CD4-positive, alpha-beta T cell (primary cell): ENCODE measurements at regions not wholly inside any gene's neighbourhood (a gene's known extent, or its start where the extent isn't known, plus 50 kb on each side); places are given as distances from the start of the nearest gene placed in this dataset.

Experiments
- ATAC-seq: fragments of 200-7000 bp; cut with Tn5 transposase; one replicate; pipeline ENCODE4 v1.10.0; 2022; ENCODE audit warnings: mild to moderate bottlenecking; ENCODE audit not compliant: poor library complexity
- CTCF ChIA-PET: fragments of 350-600 bp; sonication (Branson Sonifier 250); formaldehyde crosslinking; loops from one replicate; lab custom pipeline; 2021; ENCODE audit warnings: antibody characterized with exemption, inconsistent platforms; lab: Charles Lee
- POLR2A ChIA-PET: fragments of 350-600 bp; sonication (Branson Sonifier 250); formaldehyde crosslinking; loops from one replicate; lab custom pipeline; 2021; ENCODE audit warnings: antibody characterized with exemption, inconsistent platforms; lab: Charles Lee
- DNase-seq, 14 experiments: peaks; one replicate each; pipeline ENCODE4 v3.0.0-alpha.2; 2013 to 2020; ENCODE audit warnings: mixed read lengths in 2 of 14
- H3K27ac ChIP-seq, 2 donors: one replicate each; pipeline versions ENCODE4 v1.5.1 to v1.7.0; 2013; ENCODE audit warnings: low read length in 2 of 2, low read depth in 1 of 2, mild to moderate bottlenecking in 1 of 2
- H3K27me3 ChIP-seq, 2 experiments: 1 replicate in 1 of 2; 2 replicates in 1 of 2; pipeline versions ENCODE4 v1.6.1 to v1.7.0; 2013; ENCODE audit warnings: low read length in 2 of 2, control low read depth in 1 of 2, mild to moderate bottlenecking in 1 of 2, moderate library complexity in 1 of 2; ENCODE audit not compliant: insufficient read depth in 2 of 2, control insufficient read depth in 1 of 2
- H3K36me3 ChIP-seq: one replicate; pipeline ENCODE4 v1.6.1; 2013; ENCODE audit warnings: low read length, control low read depth; ENCODE audit not compliant: insufficient read depth
- H3K4me1 ChIP-seq: one replicate; pipeline ENCODE4 v1.6.1; 2013; ENCODE audit warnings: low read length, control low read depth; ENCODE audit not compliant: insufficient read depth
- H3K4me3 ChIP-seq: one replicate; pipeline ENCODE4 v1.5.1; 2013; ENCODE audit warnings: mild to moderate bottlenecking, low read length, moderate library complexity
- H3K9me3 ChIP-seq, 2 experiments: 1 replicate in 1 of 2; 2 replicates in 1 of 2; pipeline versions ENCODE4 v1.6.1 to v1.7.0; 2013; ENCODE audit warnings: low read length in 2 of 2, mild to moderate bottlenecking in 2 of 2, control low read depth in 1 of 2, moderate library complexity in 1 of 2; ENCODE audit not compliant: control insufficient read depth in 1 of 2, insufficient read depth in 1 of 2
- H3K27ac Mint-ChIP-seq: one replicate; pipeline ENCODE4 v1.8.0; 2020; ENCODE audit warnings: mixed read lengths
- H3K27me3 Mint-ChIP-seq: one replicate; pipeline ENCODE4 v1.8.0; 2021; ENCODE audit warnings: mixed read lengths
- H3K36me3 Mint-ChIP-seq: one replicate; pipeline ENCODE4 v1.8.0; 2021; ENCODE audit warnings: low read depth, mixed read lengths
- H3K4me1 Mint-ChIP-seq: one replicate; pipeline ENCODE4 v1.8.0; 2021; ENCODE audit warnings: low read depth, mixed read lengths
- H3K4me3 Mint-ChIP-seq: one replicate; pipeline ENCODE4 v1.8.0; 2020; ENCODE audit warnings: mild to moderate bottlenecking, mixed read lengths
- H3K9me3 Mint-ChIP-seq: one replicate; pipeline ENCODE4 v1.8.0; 2020; ENCODE audit warnings: mixed read lengths
- intact Hi-C, 2 experiments: fragments of 100-400 bp; cut with DNase I in 1 of 2; cut with micrococcal nuclease in 1 of 2; formaldehyde crosslinking; loops; one replicate each; pipeline versions ENCODE4 v1.15.1 to v1.9.0; 2023 to 2025; cut with DNase I, micrococcal nuclease
- TF ChIP-seq, protein P1 (sequence below): fragments of 200-600 bp; IDR thresholded peaks from one replicate; pipeline ENCODE4 v1.8.0; 2022; ENCODE audit warnings: antibody characterized with exemption, mild to moderate bottlenecking

- intact Hi-C loops = no loop called here
- no peaks in the 10 kb centered on the region for H3K9me3 Mint-ChIP-seq
- POLR2A ChIA-PET = no interaction called here
- Histone ChIP-seq H3K4me1 (no peaks in the 10 kb centered on the region), H3K4me3 (no peak overlapping the region), H3K9me3 (no peaks in the 10 kb centered on the region), H3K36me3 (no peaks in the 10 kb centered on the region), H3K27ac (no peak overlapping the region), H3K27me3 (peaks cover 12 to 19% of the 10 kb centered on the region in 2 experiments)
- H3K4me1 Mint-ChIP-seq = no peaks in the 10 kb centered on the region
- no peak overlapping the region for H3K4me3 Mint-ChIP-seq
- H3K36me3 Mint-ChIP-seq = no peaks in the 10 kb centered on the region
- H3K27me3 Mint-ChIP-seq = peaks cover 46% of the 10 kb centered on the region
- no peak for ATAC-seq
- H3K27ac Mint-ChIP-seq = no peak overlapping the region
- CTCF ChIA-PET = interaction anchor here (0.6 kb wide), 1 partner anchor 724 kb away, joined by 3 read pairs; no protein-coding TSS in a partner anchor
- DNase-seq = no peak
- TF ChIP-seq, protein P1, sequence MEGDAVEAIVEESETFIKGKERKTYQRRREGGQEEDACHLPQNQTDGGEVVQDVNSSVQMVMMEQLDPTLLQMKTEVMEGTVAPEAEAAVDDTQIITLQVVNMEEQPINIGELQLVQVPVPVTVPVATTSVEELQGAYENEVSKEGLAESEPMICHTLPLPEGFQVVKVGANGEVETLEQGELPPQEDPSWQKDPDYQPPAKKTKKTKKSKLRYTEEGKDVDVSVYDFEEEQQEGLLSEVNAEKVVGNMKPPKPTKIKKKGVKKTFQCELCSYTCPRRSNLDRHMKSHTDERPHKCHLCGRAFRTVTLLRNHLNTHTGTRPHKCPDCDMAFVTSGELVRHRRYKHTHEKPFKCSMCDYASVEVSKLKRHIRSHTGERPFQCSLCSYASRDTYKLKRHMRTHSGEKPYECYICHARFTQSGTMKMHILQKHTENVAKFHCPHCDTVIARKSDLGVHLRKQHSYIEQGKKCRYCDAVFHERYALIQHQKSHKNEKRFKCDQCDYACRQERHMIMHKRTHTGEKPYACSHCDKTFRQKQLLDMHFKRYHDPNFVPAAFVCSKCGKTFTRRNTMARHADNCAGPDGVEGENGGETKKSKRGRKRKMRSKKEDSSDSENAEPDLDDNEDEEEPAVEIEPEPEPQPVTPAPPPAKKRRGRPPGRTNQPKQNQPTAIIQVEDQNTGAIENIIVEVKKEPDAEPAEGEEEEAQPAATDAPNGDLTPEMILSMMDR = no peak
Observed at GRCh38 chr2:41829052-41829451, 218.8 kb upstream of the PKDCC start.

GRCh38 chr2:41830600-41830999 is 217.2 kb upstream of the PKDCC start:
- TF ChIP-seq, protein P1 = no peak
- peaks cover 60% of the 10 kb centered on the region for H3K27me3 Mint-ChIP-seq

GRCh38 chr2:41832218-41832617 is 215.6 kb upstream of the PKDCC start:
- TF ChIP-seq, protein P1 = no peak
- Histone ChIP-seq H3K4me1 (no peaks in the 10 kb centered on the region), H3K27ac (no peak overlapping the region), H3K9me3 (no peaks in the 10 kb centered on the region), H3K27me3 (peaks cover 12 to 24% of the 10 kb centered on the region in 2 experiments), H3K36me3 (no peaks in the 10 kb centered on the region), H3K4me3 (no peak overlapping the region)
- ChIA-PET POLR2A (no interaction called here), CTCF (no interaction called here)
- ATAC-seq (no peak), DNase-seq (no peak)
- Mint-ChIP-seq H3K9me3 (no peaks in the 10 kb centered on the region), H3K27ac (no peak overlapping the region), H3K36me3 (no peaks in the 10 kb centered on the region), H3K4me3 (no peak overlapping the region), H3K27me3 (peaks cover 72% of the 10 kb centered on the region), H3K4me1 (no peaks in the 10 kb centered on the region)
- intact Hi-C loops = loop anchor here in 1 of 2 experiments (10.0 kb wide), 1 partner anchor 973 kb away; no protein-coding TSS in a partner anchor

More at GRCh38 chr2:41830600-41830999, 217.2 kb upstream of the PKDCC start:
- CTCF ChIA-PET = no interaction called here
- Mint-ChIP-seq H3K4me1 (no peaks in the 10 kb centered on the region), H3K4me3 (no peak overlapping the region), H3K9me3 (no peaks in the 10 kb centered on the region), H3K27ac (no peak overlapping the region), H3K36me3 (no peaks in the 10 kb centered on the region)
- peaks cover 15 to 19% of the 10 kb centered on the region in 2 experiments for H3K27me3 ChIP-seq
- DNase-seq (no peak), ATAC-seq (no peak)
- no peak overlapping the region for H3K27ac ChIP-seq
- H3K4me3 ChIP-seq = no peak overlapping the region
- no peaks in the 10 kb centered on the region for H3K4me1 ChIP-seq
- H3K36me3 ChIP-seq = no peaks in the 10 kb centered on the region
- intact Hi-C loops = loop anchor here in 1 of 2 experiments (10.0 kb wide), 1 partner anchor 974 kb away; no protein-coding TSS in a partner anchor
- H3K9me3 ChIP-seq = no peaks in the 10 kb centered on the region
- POLR2A ChIA-PET = no interaction called here
